Right atrium auricular region (tissue), 2 donors: ENCODE measurements at regions not wholly inside any gene's neighbourhood (a gene's known extent, or its start where the extent isn't known, plus 50 kb on each side); places are given as distances from the start of the nearest gene placed in this dataset.

Source experiments
- DNase-seq: peaks from one replicate; pipeline ENCODE4 v3.0.0-alpha.2; 2019; ENCODE audit warnings: low spot score
- H3K27ac ChIP-seq, 2 donors: fragments of 200-600 bp; sonication (generic); 1 replicate in 1 of 2; 2 replicates in 1 of 2; pipeline ENCODE4 v1.5.1; 2016 to 2019
- H3K27me3 ChIP-seq, 2 donors: fragments of 200-600 bp; sonication (generic); one replicate each; pipeline versions ENCODE4 v1.5.1 to v1.6.0; 2017 to 2019
- H3K36me3 ChIP-seq: fragments of 200-600 bp; sonication (generic); one replicate; pipeline ENCODE4 v1.5.1; 2016
- H3K4me1 ChIP-seq, 2 donors: fragments of 200-600 bp; sonication (generic); one replicate each; pipeline versions ENCODE4 v1.5.1 to v1.6.0; 2017 to 2019
- H3K4me3 ChIP-seq, 2 donors: fragments of 200-600 bp; sonication (generic); 1 replicate in 1 of 2; 2 replicates in 1 of 2; pipeline ENCODE4 v1.5.1; 2017 to 2019; ENCODE audit warnings: mild to moderate bottlenecking in 1 of 2, moderate library complexity in 1 of 2
- H3K9me3 ChIP-seq, 2 donors: fragments of 200-600 bp; sonication (generic); one replicate each; pipeline ENCODE4 v1.5.1; 2019
- TF ChIP-seq, protein P1 (sequence below), 2 donors: fragments of 200-600 bp; sonication (generic); IDR thresholded peaks; one replicate each; pipeline ENCODE4 v1.5.1; 2019; ENCODE audit warnings: antibody characterized with exemption in 2 of 2

DNA sequence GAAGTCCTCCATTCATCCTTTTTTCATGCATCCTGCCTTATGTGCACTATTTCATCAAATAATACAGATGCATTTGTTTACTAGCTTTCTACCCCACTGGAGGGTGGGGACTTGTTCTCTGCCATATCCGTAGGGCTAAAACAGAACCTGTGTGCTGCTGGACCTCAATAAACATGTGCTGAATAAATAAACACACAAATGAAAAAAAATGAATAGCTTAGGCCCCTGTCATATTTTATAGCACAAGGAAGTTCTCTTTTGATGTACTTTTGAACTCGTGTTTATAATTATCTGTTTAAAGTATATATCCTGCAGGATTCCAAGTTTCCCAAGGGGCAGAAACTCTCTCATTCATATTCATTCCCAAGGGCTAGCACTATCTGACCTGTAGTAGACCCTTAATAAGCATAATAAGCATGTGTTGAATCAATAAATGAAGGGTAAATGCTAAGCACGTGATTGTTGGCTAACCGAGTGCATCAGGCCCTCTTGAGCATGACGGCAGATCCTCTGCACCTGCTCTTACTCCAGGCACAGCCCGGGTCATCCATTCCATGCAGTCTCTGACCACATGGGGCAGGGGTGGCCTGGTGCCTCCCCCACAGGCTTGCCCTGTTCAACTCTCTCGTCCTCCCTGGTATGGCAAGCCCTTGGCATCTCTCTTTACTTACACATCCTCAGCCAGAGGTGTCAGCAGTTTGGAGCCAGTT, 474.1 kb upstream of the ZMIZ1 start:
- TF ChIP-seq, protein P1, sequence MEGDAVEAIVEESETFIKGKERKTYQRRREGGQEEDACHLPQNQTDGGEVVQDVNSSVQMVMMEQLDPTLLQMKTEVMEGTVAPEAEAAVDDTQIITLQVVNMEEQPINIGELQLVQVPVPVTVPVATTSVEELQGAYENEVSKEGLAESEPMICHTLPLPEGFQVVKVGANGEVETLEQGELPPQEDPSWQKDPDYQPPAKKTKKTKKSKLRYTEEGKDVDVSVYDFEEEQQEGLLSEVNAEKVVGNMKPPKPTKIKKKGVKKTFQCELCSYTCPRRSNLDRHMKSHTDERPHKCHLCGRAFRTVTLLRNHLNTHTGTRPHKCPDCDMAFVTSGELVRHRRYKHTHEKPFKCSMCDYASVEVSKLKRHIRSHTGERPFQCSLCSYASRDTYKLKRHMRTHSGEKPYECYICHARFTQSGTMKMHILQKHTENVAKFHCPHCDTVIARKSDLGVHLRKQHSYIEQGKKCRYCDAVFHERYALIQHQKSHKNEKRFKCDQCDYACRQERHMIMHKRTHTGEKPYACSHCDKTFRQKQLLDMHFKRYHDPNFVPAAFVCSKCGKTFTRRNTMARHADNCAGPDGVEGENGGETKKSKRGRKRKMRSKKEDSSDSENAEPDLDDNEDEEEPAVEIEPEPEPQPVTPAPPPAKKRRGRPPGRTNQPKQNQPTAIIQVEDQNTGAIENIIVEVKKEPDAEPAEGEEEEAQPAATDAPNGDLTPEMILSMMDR (IDR thresholded peaks at IDR 0.05) = no peak

DNA sequence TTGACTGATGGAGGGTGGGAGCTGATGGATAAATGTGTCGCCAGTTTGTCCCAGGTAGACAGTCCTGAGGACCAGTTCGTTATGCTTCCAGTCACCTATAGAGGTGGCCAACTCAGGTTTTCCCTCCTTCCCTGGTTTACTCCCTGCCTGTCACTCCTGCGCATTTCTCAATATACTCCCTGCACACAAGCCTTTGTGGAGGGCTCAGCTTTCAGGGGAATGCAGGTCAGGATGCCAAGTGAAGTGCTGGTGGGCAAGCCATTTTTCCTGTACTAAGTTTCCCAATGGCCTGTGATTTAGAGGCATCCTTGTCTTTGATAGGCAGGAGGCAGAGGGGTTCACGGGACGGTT, 473.5 kb upstream of the ZMIZ1 start:
- TF ChIP-seq, protein P1 (IDR thresholded peaks at IDR 0.05) = no peak

More for the DNA sequence above, 474.1 kb upstream of the ZMIZ1 start:
- Histone ChIP-seq H3K36me3 (no peaks in the 10 kb centered on the region), H3K9me3 (peaks cover 0 to 5% of the 10 kb centered on the region in 2 donors), H3K27me3 (no peaks in the 10 kb centered on the region), H3K27ac (no peak overlapping the region), H3K4me1 (no peaks in the 10 kb centered on the region), H3K4me3 (no peak overlapping the region)
- peak; percentile 50 for DNase-seq

DNA sequence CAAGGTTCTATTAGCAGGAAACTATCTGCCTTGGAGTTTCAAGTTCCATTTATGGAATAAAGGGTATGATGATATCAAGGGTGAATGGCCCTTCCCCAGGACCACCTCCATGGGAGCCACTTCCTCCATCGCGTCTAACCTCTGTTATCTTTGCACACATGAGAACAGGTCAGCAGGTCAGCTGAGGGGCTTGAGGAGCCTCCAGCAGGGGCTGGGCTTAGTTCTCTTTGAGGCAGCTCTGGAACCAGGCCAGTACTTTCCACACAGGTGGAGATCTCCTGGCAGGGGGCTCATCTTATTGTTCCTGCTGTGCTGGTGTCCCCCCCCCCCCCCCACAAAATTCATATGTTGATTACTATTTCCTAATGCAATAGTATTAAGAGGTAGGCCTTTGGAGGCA, 472.2 kb upstream of the ZMIZ1 start:
- H3K4me3 ChIP-seq = no peak overlapping the region
- no peak for DNase-seq
- H3K9me3 ChIP-seq = no peaks in the 10 kb centered on the region
- H3K27ac ChIP-seq = no peak overlapping the region
- H3K27me3 ChIP-seq = no peaks in the 10 kb centered on the region
- no peaks in the 10 kb centered on the region for H3K36me3 ChIP-seq
- no peaks in the 10 kb centered on the region for H3K4me1 ChIP-seq
- TF ChIP-seq, protein P1 (IDR thresholded peaks at IDR 0.05) = no peak

More for the DNA sequence above, 473.5 kb upstream of the ZMIZ1 start:
- Histone ChIP-seq H3K9me3 (no peaks in the 10 kb centered on the region), H3K4me1 (no peaks in the 10 kb centered on the region), H3K36me3 (no peaks in the 10 kb centered on the region), H3K4me3 (no peak overlapping the region), H3K27me3 (no peaks in the 10 kb centered on the region), H3K27ac (no peak overlapping the region)
- no peak for DNase-seq

DNA sequence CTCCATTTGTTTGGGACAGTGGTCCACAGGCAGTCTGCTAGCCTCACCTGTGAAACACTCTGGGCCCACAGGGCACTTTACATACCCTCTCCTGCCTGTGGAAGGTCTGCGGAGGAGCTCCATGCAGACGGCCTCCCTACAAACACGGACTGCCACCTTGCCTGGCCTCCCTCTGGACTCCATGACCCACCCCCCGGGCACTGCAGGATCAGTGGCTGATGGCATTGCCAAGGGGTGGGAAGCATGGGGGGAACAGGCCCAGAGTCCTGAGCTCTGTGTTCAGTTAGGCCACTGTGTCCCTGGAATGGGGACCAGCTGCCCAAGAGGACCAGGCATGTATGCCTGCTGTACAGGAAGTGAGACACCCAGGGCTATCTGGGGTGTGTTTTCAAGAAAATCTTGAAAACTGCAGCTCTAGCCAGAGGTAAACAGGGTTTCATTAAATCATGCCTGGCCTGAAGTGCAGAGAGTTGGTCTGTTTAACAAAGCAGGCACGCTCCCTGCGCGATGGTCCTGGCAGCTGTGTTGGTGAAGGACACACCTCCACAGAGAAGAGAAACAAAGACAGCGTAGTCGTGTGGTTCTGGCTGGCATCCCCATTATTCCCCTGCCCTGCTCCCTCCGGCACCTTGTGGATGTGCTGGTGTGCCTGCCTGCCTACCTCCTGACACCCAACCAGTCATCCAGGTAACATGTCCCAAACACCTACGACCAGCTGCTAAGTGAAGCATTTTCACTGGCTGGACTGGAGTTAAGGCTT, 470.8 kb upstream of the ZMIZ1 start:
- TF ChIP-seq, protein P1 (IDR thresholded peaks at IDR 0.05) = no peak
- Histone ChIP-seq H3K27ac (no peak overlapping the region), H3K4me1 (no peaks in the 10 kb centered on the region), H3K9me3 (no peaks in the 10 kb centered on the region), H3K36me3 (no peaks in the 10 kb centered on the region), H3K4me3 (no peak overlapping the region), H3K27me3 (no peaks in the 10 kb centered on the region)
- peak; percentile 43 for DNase-seq

DNA sequence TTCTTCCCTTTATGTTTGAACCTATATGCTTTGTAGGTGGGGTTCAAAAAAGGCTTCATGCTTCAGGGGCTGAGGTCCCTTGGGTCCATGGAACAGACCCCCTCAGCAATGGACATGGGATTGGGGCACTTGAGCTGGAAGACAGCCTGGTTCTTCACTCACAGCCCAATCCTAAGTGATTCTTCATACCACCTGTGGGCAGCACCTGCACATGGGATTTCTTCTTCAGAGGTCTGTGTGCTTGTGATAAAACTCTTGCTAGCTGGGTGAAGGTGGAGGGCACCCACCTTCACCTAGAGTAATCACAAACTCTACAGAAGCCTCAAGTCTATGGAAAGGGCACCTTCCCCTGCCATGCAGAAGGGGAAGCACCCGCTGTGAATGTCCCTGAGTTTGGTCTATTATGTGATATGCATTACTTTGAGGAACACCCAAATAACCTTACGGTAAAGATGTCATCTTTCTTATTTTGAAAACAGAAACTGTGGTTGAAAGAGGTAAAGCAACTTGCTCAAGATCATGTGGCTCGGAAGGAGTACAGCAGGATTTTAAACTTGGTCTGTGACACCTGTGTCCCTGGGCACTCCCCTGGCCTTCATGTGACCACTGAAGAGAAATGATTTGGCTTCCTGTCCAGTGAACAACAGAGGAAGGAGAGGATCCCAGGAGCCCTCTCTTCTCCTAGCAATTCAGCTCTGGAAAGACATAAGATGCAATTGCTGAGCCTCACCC, 469.5 kb upstream of the ZMIZ1 start:
- Histone ChIP-seq H3K27me3 (no peaks in the 10 kb centered on the region), H3K27ac (no peak overlapping the region), H3K4me3 (no peak overlapping the region), H3K9me3 (no peaks in the 10 kb centered on the region), H3K4me1 (no peaks in the 10 kb centered on the region), H3K36me3 (no peaks in the 10 kb centered on the region)
- DNase-seq = peak; percentile 18
- TF ChIP-seq, protein P1 (IDR thresholded peaks at IDR 0.05) = no peak
